ENCODE measurements at regions not wholly inside any gene's neighbourhood (a gene's known extent, or its start where the extent isn't known, plus 50 kb on each side); places are given as distances from the start of the nearest gene placed in this dataset.

- TF ChIP-seq CTCF (IDR thresholded peaks at IDR 0.05; ENCODE audit: low read depth, low read length, poor library complexity, severe bottlenecking) (no peak), EZH2phosphoT487 (IDR thresholded peaks at IDR 0.05; ENCODE audit: borderline replicate concordance, low read length) (no peak)
Measured at GRCh38 chr22:49328118-49328475, 499.6 kb downstream of the BRD1 start.
